GM13976 (cell line): ENCODE measurements at regions not wholly inside any gene's neighbourhood (a gene's known extent, or its start where the extent isn't known, plus 50 kb on each side); places are given as distances from the start of the nearest gene placed in this dataset.

Experiments
- DNase-seq: peaks from one replicate; pipeline ENCODE4 v3.0.0; 2012; ENCODE audit warnings: low spot score
- in situ Hi-C: fragments of 300-500 bp; cut with MboI; formaldehyde crosslinking; loops from one replicate; pipeline ENCODE4 v1.12.0; 2022; ENCODE audit warnings: low sequenced_read_pairs, mixed read lengths, inconsistent platforms; ENCODE audit not compliant: unreplicated experiment
- TF ChIP-seq, protein P1 (sequence below): IDR thresholded peaks from 2 replicates; pipeline ENCODE4 v1.5.1; 2012; ENCODE audit warnings: borderline replicate concordance, mild to moderate bottlenecking; ENCODE audit not compliant: insufficient read depth; ENCODE audit errors: extremely low read depth, missing control alignments, control extremely low read depth

- TF ChIP-seq, protein P1, sequence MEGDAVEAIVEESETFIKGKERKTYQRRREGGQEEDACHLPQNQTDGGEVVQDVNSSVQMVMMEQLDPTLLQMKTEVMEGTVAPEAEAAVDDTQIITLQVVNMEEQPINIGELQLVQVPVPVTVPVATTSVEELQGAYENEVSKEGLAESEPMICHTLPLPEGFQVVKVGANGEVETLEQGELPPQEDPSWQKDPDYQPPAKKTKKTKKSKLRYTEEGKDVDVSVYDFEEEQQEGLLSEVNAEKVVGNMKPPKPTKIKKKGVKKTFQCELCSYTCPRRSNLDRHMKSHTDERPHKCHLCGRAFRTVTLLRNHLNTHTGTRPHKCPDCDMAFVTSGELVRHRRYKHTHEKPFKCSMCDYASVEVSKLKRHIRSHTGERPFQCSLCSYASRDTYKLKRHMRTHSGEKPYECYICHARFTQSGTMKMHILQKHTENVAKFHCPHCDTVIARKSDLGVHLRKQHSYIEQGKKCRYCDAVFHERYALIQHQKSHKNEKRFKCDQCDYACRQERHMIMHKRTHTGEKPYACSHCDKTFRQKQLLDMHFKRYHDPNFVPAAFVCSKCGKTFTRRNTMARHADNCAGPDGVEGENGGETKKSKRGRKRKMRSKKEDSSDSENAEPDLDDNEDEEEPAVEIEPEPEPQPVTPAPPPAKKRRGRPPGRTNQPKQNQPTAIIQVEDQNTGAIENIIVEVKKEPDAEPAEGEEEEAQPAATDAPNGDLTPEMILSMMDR, result no peak
- in situ Hi-C loops, result no loop called here
- no peak for DNase-seq
Observed at GRCh38 chr2:153101187-153101586, 377.4 kb downstream of the RPRM start.

DNA sequence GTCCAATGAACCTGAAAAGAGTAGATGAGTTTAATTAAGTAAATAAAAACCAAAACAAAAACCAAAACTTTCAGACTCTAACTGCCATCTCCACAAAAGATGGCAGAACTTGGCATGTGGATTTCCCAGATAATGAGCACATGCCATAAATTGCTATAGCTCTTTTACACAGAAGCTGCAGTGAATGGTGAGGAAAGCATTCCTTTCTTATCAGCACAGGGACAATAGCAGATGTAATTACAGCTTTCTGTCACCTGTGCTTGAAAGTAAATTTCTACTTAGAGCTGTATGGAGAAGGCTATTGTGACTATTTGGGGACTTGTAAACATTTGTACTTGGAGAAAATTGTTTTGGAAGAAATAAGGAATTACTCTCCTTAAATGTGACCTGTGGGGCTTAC is 378.4 kb downstream of the RPRM start:
- in situ Hi-C loops, result no loop called here
- no peak for DNase-seq

DNA sequence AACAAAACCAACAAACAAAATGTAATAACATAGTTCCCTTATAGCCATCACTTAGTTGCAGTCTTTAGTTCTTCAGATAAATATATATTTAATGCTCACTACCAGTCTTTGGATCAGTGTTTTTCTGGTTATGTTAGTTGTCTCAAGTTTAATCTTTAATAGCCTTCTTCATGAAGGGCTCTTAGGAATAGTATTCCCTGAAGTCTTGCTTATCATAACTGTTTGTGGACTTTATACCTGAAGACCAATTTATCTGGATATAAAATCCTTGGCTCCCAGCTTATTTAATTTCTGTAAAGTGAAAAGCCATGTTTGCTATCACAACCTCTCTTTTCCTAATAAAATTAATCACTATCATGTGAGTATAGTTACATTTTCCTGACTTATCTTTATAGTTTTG is 379.7 kb downstream of the ARL6IP6 start:
- TF ChIP-seq, protein P1, result no peak
- in situ Hi-C loops, result no loop called here
- DNase-seq, result no peak

More for the DNA sequence above, 378.4 kb downstream of the RPRM start:
- TF ChIP-seq, protein P1, result no peak

DNA sequence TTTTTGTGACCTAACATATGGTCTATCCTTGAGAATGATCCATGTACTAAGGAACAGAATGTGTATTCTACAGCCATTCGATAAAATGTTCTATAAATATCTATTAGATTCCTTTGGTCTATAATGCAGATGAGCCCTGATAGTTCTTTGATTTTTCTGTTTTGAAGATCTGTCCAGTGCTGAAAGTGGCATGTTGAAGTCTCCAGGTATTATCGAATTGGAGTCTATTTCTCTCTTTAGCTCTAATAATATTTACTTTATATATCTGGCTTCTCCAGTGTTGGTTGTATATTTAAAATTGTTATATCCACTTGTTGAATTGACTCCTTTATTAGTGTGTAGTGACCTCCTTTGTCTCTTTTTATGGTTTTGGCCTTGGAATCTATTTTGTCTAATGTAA is 377.9 kb downstream of the ARL6IP6 start:
- in situ Hi-C loops, result no loop called here
- DNase-seq, result no peak
- TF ChIP-seq, protein P1, result no peak

GRCh38 chr2:153091344-153091743 is 372.9 kb downstream of the ARL6IP6 start:
- in situ Hi-C loops, result no loop called here
- DNase-seq, result no peak
- TF ChIP-seq, protein P1, result no peak

DNA sequence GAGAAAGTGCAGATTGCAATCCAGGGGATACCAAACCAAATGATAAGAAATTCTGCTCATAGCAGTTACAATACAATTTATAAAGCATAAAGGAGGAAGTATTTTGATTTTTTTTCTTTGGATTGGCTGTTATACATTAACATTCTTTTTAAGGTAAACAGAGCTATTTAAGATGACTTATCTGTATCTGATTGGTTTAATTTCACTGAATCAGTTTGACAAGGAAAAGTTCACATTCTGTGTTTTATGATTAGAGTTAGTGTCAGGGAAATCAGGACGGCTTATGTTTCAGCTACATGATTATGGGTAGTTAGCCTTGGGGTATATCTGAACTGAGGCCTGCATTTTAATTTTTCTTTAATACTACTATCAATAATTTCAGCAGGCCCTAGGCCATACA is 360.9 kb downstream of the ARL6IP6 start:
- in situ Hi-C loops, result no loop called here
- DNase-seq, result no peak
- TF ChIP-seq, protein P1, result no peak

DNA sequence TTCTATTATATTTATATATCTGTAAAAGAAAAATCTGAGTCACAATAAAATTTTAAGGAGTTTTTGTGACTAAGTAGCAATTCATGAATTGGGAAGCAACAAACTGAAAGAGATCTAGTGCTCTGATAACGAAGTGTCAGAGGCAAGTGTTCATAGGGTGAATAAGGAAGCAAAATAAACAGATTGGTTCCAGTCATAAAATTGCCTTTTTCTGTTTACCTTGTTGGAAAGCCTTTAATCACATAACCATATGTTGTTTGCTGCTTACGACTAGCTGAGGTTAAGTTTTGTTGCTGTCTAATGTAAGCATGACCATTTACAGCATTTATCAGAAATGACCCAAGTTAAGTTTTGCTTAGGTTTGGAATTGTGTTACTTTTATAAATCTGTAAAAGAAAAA is 358.9 kb downstream of the ARL6IP6 start:
- TF ChIP-seq, protein P1, result no peak
- in situ Hi-C loops, result no loop called here
- DNase-seq, result no peak
